RPMI7951 (cell line): ENCODE measurements at regions not wholly inside any gene's neighbourhood (a gene's known extent, or its start where the extent isn't known, plus 50 kb on each side); places are given as distances from the start of the nearest gene placed in this dataset.
A peak's percentile ranks its signal among the peaks of the same experiment; 100 is the strongest.

Experiments used
- DNase-seq: peaks from one replicate; pipeline ENCODE4 v3.0.0-alpha.2; 2012; ENCODE audit warnings: low read depth

GRCh38 chr4:10204401-10205058 lies 87.9 kb upstream of the WDR1 start:
- DNase-seq, result peak; percentile 56

- no peak for DNase-seq
Measured at GRCh38 chr4:10203851-10204250, 87.3 kb upstream of the WDR1 start.

- DNase-seq, result no peak
Measured at GRCh38 chr4:10201381-10202223, 85.0 kb upstream of the WDR1 start.

GRCh38 chr4:10200869-10201268 lies 84.3 kb upstream of the WDR1 start:
- no peak for DNase-seq

GRCh38 chr4:10198365-10198764 lies 81.8 kb upstream of the WDR1 start:
- no peak for DNase-seq

GRCh38 chr4:10197952-10198351 lies 81.4 kb upstream of the WDR1 start:
- no peak for DNase-seq

- no peak for DNase-seq
Measured at GRCh38 chr4:10196191-10196590, 79.6 kb upstream of the WDR1 start.

GRCh38 chr4:10192331-10192730 lies 75.7 kb upstream of the WDR1 start:
- DNase-seq, result no peak

GRCh38 chr4:10188400-10189004 lies 71.9 kb upstream of the WDR1 start:
- no peak for DNase-seq

- peak; percentile 9 for DNase-seq
Measured at GRCh38 chr4:10186228-10187214, 69.9 kb upstream of the WDR1 start.

- peak; percentile 10 for DNase-seq
Measured at GRCh38 chr4:10185518-10186227, 69.1 kb upstream of the WDR1 start.

GRCh38 chr4:10184501-10184938 lies 67.9 kb upstream of the WDR1 start:
- DNase-seq, result no peak

- no peak for DNase-seq
Measured at GRCh38 chr4:10184041-10184440, 67.4 kb upstream of the WDR1 start.

GRCh38 chr4:10183462-10183861 lies 66.9 kb upstream of the WDR1 start:
- no peak for DNase-seq

- DNase-seq, result no peak
Measured at GRCh38 chr4:10182446-10183424, 66.1 kb upstream of the WDR1 start.

- DNase-seq, result no peak
Measured at GRCh38 chr4:10181745-10182445, 65.3 kb upstream of the WDR1 start.

GRCh38 chr4:10180927-10181744 lies 64.5 kb upstream of the WDR1 start:
- peak; percentile 18 for DNase-seq

- no peak for DNase-seq
Measured at GRCh38 chr4:10180603-10180926, 64.0 kb upstream of the WDR1 start.
